ENCODE measurements at regions not wholly inside any gene's neighbourhood (a gene's known extent, or its start where the extent isn't known, plus 50 kb on each side); places are given as distances from the start of the nearest gene placed in this dataset.

DNA sequence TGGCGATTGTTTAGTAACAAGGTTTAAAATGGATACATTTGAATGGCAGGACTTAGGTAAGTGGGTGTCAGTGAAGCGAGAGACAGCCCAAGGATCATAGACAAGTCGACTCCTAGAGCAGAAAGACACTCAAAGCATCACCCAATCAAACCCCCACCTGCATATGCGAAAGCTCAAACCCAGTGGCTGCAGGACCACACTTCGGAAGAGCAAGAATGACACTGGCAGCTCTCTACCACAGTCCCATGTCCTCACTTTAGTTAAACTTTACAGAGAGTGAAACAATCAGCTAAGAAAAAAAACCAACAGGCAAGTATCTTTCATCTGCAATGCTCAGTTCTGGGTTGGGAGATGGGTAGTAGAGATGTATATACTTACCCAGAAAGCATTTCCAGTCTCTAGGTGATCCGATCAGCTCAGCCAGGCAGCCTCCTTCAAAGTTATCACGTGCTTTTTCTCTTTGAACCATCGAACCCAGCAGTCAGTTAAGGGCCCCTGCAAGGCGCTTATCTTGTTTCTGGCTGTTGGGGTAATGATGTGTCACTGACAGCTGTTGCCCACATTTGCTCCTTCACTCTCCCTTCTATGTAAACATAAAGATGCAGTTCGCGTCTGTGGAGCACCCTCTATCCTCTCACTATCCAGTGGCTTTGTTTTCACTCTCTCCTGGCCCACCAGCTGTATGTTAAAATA is 357.5 kb upstream of the ID2 start:
- no peak for TF ChIP-seq CTCF (IDR thresholded peaks at IDR 0.05; ENCODE audit: low read depth, low read length, poor library complexity, severe bottlenecking)
- no peak for TF ChIP-seq EZH2phosphoT487 (IDR thresholded peaks at IDR 0.05; ENCODE audit: borderline replicate concordance, low read length)

All from DOHH2 (cell line).